DOHH2 (cell line): ENCODE measurements at regions not wholly inside any gene's neighbourhood (a gene's known extent, or its start where the extent isn't known, plus 50 kb on each side); places are given as distances from the start of the nearest gene placed in this dataset.
"Not testable (repeated sequence)": the region's sequence is repeated elsewhere in the genome, so short reads cannot be mapped to it uniquely, and the experiment has no call there.

Experiments used
- H3F3A ChIP-seq: fragments of 200-600 bp; sonication (generic), shearing (Covaris generic); 2 replicates; pipeline ENCODE4 v1.6.0; 2016; ENCODE audit warnings: antibody characterized with exemption, mild to moderate bottlenecking; ENCODE audit not compliant: control insufficient read depth, insufficient read depth
- H3K27ac ChIP-seq: fragments of 200-600 bp; sonication (generic); 2 replicates; pipeline ENCODE4 v1.5.1; 2014; ENCODE audit warnings: low read depth, mild to moderate bottlenecking, low read length, moderate library complexity
- H3K27me3 ChIP-seq: fragments of 200-600 bp; sonication (generic); 2 replicates; pipeline ENCODE4 v1.6.1; 2014; ENCODE audit warnings: mild to moderate bottlenecking, low read length, mixed read lengths; ENCODE audit not compliant: control insufficient read depth
- H3K36me3 ChIP-seq: fragments of 200-600 bp; sonication (generic); 2 replicates; pipeline ENCODE4 v1.6.1; 2014; ENCODE audit warnings: mild to moderate bottlenecking, low read length, moderate library complexity, mixed read lengths; ENCODE audit not compliant: control insufficient read depth
- H3K4me1 ChIP-seq: fragments of 200-600 bp; sonication (generic); 2 replicates; pipeline ENCODE4 v1.6.1; 2014; ENCODE audit warnings: mild to moderate bottlenecking, low read length, mixed read lengths; ENCODE audit not compliant: control insufficient read depth
- H3K4me2 ChIP-seq: fragments of 200-600 bp; sonication (generic); 2 replicates; pipeline ENCODE4 v1.6.0; 2014; ENCODE audit warnings: mild to moderate bottlenecking, low read length, moderate library complexity
- H3K4me3 ChIP-seq: fragments of 200-600 bp; sonication (generic); 2 replicates; pipeline ENCODE4 v1.5.1; 2014; ENCODE audit warnings: mild to moderate bottlenecking, low read length, mixed read lengths
- H3K79me2 ChIP-seq: fragments of 200-600 bp; sonication (generic); 2 replicates; pipeline ENCODE4 v1.6.1; 2014; ENCODE audit warnings: mild to moderate bottlenecking, low read length, mixed read lengths; ENCODE audit not compliant: control insufficient read depth
- H3K9me2 ChIP-seq: fragments of 200-600 bp; sonication (generic); replicated peaks from 2 replicates; pipeline ENCODE4 v1.6.1; 2014; ENCODE audit warnings: mild to moderate bottlenecking, low read length, mixed read lengths; ENCODE audit not compliant: control insufficient read depth
- H3K9me3 ChIP-seq: fragments of 200-600 bp; sonication (generic); 2 replicates; pipeline ENCODE4 v1.6.1; 2014; ENCODE audit warnings: antibody characterized with exemption, low read length, mixed read lengths; ENCODE audit not compliant: control insufficient read depth, insufficient read depth
- H4K20me1 ChIP-seq: fragments of 200-600 bp; sonication (generic); 2 replicates; pipeline ENCODE4 v1.6.0; 2014; ENCODE audit warnings: low read depth, mild to moderate bottlenecking, antibody characterized with exemption, low read length, moderate library complexity; ENCODE audit not compliant: control insufficient read depth, insufficient read depth
- TF ChIP-seq, protein P1 (sequence below): fragments of 200-600 bp; sonication (generic); IDR thresholded peaks from one replicate; pipeline ENCODE4 v1.5.1; 2014; ENCODE audit warnings: antibody characterized with exemption, mild to moderate bottlenecking, low read depth, low read length; ENCODE audit not compliant: poor library complexity, severe bottlenecking

DNA sequence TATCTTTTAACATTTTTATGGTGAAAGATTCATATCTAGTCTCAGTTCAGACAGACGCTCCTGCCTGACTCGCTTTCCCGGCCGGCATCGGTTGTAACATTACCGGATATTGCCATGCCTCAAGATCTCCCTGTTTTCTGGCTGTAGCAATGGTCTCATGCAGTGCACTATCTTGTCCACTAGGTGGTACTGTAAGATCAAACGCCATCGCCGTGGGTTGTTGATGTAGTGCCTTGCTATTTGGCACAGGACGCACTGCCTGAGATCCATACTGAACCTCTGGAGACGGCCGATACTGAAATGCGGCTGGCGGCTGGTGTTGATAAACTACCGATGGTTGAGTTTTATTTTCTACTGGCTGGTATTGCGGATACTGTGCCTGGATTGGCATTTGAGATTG is 75.9 kb upstream of the ZNF195 start:
- not testable (repeated sequence) for H3K27ac ChIP-seq, H3K79me2 ChIP-seq, H3K9me3 ChIP-seq, H3K27me3 ChIP-seq, H3K9me2 ChIP-seq, H4K20me1 ChIP-seq, H3K4me1 ChIP-seq, H3F3A ChIP-seq, H3K4me3 ChIP-seq, H3K4me2 ChIP-seq, H3K36me3 ChIP-seq
- TF ChIP-seq, protein P1, sequence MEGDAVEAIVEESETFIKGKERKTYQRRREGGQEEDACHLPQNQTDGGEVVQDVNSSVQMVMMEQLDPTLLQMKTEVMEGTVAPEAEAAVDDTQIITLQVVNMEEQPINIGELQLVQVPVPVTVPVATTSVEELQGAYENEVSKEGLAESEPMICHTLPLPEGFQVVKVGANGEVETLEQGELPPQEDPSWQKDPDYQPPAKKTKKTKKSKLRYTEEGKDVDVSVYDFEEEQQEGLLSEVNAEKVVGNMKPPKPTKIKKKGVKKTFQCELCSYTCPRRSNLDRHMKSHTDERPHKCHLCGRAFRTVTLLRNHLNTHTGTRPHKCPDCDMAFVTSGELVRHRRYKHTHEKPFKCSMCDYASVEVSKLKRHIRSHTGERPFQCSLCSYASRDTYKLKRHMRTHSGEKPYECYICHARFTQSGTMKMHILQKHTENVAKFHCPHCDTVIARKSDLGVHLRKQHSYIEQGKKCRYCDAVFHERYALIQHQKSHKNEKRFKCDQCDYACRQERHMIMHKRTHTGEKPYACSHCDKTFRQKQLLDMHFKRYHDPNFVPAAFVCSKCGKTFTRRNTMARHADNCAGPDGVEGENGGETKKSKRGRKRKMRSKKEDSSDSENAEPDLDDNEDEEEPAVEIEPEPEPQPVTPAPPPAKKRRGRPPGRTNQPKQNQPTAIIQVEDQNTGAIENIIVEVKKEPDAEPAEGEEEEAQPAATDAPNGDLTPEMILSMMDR = peak; percentile 58

DNA sequence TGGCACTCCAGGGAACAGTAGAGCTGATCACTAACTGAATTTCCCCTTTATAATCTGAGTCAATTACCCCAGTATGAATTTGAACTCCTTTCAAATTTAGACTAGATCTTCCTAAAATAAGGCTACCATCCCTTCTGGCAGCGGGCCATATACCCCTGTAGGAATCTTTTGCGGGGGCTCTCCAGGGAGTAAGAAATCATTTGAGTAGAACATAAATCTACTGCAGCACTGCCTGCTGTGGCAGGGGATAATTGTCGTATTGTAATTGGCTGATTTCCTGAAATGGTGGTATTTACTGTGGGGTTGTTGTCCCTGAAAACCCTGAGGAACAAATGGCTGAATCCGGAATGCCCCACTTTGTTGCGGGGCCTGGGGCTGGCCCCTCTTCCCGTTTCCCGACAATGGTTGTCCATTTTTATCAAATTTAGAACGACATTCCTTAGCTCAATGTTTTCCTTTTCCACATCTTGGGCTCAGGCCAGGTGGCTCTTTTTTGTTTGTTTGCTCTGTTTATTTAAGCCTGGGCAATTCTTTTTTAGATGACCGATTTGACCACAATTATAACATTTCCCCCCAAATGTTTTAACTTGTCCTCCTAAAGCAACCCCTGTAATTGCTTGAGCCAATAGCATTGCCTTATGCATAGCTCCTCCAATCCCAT is 74.8 kb upstream of the ZNF195 start:
- not testable (repeated sequence) for H3K4me1 ChIP-seq, H3K36me3 ChIP-seq, H3F3A ChIP-seq

DNA sequence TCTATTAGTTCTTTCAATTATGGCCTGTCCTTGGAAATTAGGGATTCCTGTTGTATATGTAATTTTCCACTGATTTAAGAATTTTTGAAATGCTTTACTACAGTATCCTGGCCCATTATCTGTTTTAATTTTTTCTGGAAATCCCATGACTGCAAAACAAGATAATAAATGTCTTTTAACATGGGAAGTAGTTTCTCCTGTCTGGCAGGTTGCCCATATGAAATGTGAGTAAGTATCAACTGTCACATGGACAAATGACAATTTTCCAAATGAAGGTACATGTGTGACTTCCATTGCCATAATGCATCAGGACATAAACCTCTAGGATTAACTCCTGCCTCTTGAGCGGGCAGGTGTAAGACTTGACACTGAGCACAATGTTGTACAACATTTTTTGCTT is 71.9 kb upstream of the ZNF195 start:
- not testable (repeated sequence) for H3F3A ChIP-seq, H3K4me2 ChIP-seq, H3K27me3 ChIP-seq, H3K4me3 ChIP-seq, H3K9me2 ChIP-seq, H3K36me3 ChIP-seq, H3K9me3 ChIP-seq, H3K79me2 ChIP-seq, H3K4me1 ChIP-seq, H4K20me1 ChIP-seq, H3K27ac ChIP-seq

More for the DNA sequence above, 74.8 kb upstream of the ZNF195 start:
- not testable (repeated sequence) for H3K27ac ChIP-seq, H3K9me2 ChIP-seq, H3K4me2 ChIP-seq, H3K79me2 ChIP-seq, H3K4me3 ChIP-seq, H3K27me3 ChIP-seq, H4K20me1 ChIP-seq, H3K9me3 ChIP-seq

DNA sequence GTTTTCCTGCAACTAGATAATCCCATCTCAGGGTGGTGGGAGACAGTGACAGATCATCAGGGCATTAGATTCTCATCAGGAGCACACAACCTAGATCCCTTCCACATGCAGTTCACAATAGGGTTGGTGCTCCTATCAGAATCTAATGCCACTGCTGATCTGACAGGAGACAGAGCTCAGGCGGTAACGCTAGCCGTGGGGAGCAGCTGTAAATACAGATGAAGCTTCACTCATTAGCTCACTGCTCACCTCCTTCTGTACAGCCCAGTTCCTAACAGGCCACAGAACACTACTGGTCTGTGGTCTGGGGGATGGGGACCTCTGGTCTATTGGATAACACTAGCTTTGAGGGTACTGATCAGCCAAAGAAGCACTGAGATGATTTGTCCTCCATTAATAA is 66.6 kb upstream of the ZNF195 start:
- not testable (repeated sequence) for H3F3A ChIP-seq, H3K9me2 ChIP-seq, H3K27ac ChIP-seq, H3K4me1 ChIP-seq, H3K79me2 ChIP-seq, H3K4me2 ChIP-seq, H3K9me3 ChIP-seq, H4K20me1 ChIP-seq, H3K4me3 ChIP-seq, H3K36me3 ChIP-seq
- peaks cover 10% of the 10 kb centered on the region for H3K27me3 ChIP-seq

DNA sequence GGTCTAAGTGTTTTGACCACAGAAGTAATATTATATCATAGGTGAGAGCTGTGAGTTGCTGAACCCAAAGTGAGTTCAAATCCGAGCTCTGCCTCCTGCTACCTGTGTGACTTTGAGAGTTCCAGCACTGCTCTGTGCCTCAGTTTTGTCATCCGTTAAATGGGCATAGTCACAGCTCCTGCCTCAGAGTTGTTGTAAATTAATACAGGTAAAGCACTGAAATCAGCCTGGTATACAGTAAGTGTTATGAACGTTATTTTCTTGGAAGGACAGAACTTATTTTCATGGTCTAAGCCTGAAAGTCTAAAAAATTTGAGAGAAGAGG is 65.4 kb upstream of the ZNF195 start:
- H3K27me3 ChIP-seq = peaks cover 10% of the 10 kb centered on the region
- H3K4me1 ChIP-seq, H3K9me2 ChIP-seq, H4K20me1 ChIP-seq, H3K9me3 ChIP-seq, H3K4me3 ChIP-seq, H3F3A ChIP-seq, H3K4me2 ChIP-seq, H3K79me2 ChIP-seq, H3K27ac ChIP-seq, H3K36me3 ChIP-seq: not testable (repeated sequence)

DNA sequence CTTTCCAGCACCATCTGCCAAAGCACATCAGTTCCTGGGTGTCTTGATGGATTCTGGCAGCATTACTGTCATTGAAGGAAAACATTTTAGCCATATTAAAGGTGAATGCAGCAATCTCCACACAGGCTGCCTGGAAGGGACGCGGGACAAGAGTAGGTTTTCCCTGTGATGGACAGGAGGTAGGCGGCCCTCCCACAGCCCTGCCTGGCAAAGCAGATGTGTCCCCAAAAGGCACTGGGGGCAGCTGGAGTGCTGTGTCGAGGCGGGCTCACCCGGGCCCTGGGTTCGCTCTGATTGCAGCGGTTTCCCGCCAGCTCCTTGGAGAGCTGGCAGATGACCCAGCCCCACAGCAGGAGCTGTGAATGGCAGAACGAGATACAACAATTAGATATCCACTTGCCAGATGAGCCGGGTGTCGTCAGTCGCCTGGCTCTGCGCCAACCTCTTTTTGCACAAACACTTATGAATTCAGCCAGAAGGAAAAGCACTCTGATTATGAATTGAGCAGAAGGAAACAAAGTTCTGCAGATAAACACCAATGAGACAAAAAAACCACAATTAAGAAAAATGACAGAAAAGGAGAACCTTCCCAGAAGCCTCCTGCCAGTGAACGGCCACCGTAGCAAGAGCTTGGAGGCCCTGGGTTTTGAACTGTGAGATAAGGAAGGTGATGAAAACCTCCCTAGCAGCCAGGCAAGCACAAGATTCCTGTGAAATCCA is 64.9 kb upstream of the ZNF195 start:
- H3K9me2 ChIP-seq, H3K4me3 ChIP-seq, H3K4me2 ChIP-seq, H4K20me1 ChIP-seq, H3K79me2 ChIP-seq, H3K27ac ChIP-seq, H3F3A ChIP-seq, H3K4me1 ChIP-seq, H3K9me3 ChIP-seq, H3K36me3 ChIP-seq: not testable (repeated sequence)
- H3K27me3 ChIP-seq = peaks cover 10% of the 10 kb centered on the region

DNA sequence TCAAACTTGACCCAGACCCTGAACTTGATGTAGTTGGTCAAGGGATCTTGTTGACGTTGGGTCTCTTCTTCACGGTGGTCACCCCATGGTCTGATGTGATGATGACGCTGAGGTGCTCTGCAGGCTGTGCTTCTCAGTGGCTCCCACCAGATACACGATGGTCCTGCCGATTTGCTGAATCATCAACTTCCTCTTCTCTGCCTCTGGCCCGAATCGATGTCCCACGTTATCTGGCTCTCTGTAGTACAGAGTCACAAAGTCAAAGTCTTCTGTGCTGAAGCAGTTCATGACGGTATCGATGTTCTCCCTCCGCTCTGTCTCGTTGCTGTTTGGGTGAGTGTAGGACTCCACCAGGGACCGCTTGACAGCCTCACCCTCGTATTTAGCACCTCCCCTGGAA is 58.5 kb upstream of the ZNF195 start:
- H3K36me3 ChIP-seq, H3K4me2 ChIP-seq, H3K27ac ChIP-seq: not testable (repeated sequence)

More for the DNA sequence above, 58.5 kb upstream of the ZNF195 start:
- H3K9me2 ChIP-seq, H3F3A ChIP-seq, H3K79me2 ChIP-seq, H4K20me1 ChIP-seq, H3K4me1 ChIP-seq, H3K4me3 ChIP-seq, H3K9me3 ChIP-seq, H3K27me3 ChIP-seq: not testable (repeated sequence)
